DOHH2 (cell line): ENCODE measurements at regions not wholly inside any gene's neighbourhood (a gene's known extent, or its start where the extent isn't known, plus 50 kb on each side); places are given as distances from the start of the nearest gene placed in this dataset.

ENCODE experiments used
- CTCF ChIP-seq: fragments of 200-600 bp; sonication (generic); IDR thresholded peaks from one replicate; pipeline ENCODE4 v1.5.1; 2014; ENCODE audit warnings: antibody characterized with exemption, mild to moderate bottlenecking, low read depth, low read length; ENCODE audit not compliant: poor library complexity, severe bottlenecking
- EZH2phosphoT487 ChIP-seq: fragments of 200-600 bp; sonication (generic); IDR thresholded peaks from 2 replicates; pipeline ENCODE4 v1.6.1; 2017; ENCODE audit warnings: borderline replicate concordance, mild to moderate bottlenecking, antibody characterized with exemption, low read length, moderate library complexity, mixed read lengths

- TF ChIP-seq CTCF (no peak), EZH2phosphoT487 (no peak)
These were observed 119.7 kb upstream of the ZNF648 start for GRCh38 chr1:182181167-182181572.
